IPS-18c (cell line): ENCODE measurements at regions not wholly inside any gene's neighbourhood (a gene's known extent, or its start where the extent isn't known, plus 50 kb on each side); places are given as distances from the start of the nearest gene placed in this dataset.

Experiments
- H3K4me3 ChIP-seq: 2 replicates; pipeline ENCODE4 v1.7.0; 2013; ENCODE audit warnings: low read depth, mild to moderate bottlenecking, low read length, moderate library complexity; ENCODE audit not compliant: insufficient read depth
- H3K9me3 ChIP-seq: one replicate; pipeline ENCODE4 v1.6.1; 2013; ENCODE audit warnings: mild to moderate bottlenecking, low read length, moderate library complexity; ENCODE audit not compliant: control insufficient read depth, insufficient read depth

DNA sequence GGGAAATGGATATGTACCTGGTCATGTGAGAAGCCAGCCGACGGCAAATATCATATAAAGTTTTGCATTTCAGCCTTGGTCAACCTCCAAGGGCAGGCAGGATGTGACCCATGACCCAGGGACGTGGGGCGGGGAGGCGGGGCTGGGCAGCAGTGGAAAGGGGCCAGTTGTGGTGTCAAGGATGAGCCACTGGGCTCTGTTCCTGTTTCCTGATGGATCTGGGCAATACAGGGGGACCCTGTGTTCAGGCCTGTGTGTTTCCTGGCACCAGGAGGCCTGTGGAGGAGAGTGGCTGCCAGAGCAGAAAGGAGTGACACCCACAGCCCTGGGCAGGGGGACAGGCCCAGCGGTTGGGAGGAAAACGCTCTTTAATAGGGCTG is 106.9 kb downstream of the GATA6 start:
- H3K9me3 ChIP-seq: no peaks in the 10 kb centered on the region
- H3K4me3 ChIP-seq: no peak overlapping the region

DNA sequence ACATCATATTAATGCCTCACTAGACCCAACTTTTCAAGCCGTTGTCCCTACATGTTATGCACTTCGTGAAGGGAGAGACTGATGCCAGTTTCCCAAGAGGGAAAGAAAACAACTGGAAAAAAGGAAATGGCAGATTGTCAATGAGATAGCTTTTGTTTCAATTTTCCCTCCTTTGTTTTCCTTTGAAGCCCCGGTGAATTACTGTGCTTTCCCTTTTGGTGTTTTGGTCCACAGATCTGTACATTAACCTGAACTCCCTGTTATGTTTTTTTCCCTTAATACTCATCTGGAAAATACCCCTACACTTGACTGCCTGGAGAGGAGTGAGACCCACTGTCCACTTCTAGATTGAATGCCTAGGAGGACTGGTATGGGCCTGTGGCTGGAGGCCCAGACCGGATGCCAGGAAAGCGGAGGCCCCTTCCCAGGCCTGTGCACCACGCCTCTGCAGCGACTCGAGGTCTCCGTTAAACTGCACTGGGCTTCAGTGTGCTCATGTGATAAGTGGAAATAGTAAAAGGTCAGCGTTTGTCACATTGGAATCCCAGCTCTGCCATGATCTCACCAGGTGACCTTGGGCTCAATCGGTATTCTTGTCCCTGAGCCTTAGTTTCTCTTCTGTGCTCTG is 106.4 kb downstream of the GATA6 start:
- Histone ChIP-seq H3K4me3 (no peak overlapping the region), H3K9me3 (no peaks in the 10 kb centered on the region)

DNA sequence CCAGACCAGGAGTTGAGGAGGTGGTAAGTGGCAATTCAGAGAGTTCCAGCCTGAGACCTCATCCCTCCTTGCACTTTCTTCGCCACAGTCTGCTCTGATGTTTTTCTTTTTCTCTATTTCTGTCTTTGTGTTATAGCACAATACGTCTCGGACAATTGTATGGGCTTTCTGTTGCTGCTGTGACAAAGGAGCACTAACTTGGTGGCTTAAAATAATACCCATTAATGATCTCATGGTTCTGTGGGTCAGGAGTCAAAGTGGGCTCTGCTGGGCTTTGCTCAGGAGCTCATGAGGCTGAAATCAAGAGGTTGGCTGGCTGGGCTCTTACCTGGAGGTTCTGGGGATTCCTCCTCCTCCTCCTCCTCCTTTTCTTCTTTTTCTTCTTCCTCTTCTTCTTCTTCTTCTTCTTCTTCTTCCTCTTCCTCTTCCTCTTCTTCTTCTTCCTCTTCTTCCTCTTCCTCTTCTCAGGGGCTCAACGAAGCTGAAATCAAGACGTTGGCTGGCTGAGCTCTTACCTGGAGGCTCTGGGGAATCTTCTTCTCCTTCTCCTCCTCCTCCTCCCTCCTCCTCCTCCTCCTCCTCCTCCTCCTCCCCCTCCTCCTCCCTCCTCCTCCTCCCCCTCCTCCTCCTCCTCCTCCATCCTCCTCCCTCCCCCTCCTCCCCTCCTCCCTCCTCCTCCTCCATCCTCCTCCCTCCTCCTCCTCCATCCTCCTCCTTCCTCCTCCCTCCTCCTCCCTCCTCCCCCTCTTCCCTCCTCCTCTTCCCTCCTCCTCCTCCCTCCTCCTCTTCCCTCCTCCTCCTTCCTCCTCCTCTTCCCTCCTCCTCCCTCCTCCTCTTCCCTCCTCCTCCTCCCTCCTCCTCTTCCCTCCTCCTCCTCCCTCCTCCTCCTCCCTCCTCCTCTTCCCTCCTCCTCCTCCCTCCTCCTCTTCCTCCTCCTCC is 104.0 kb downstream of the GATA6 start:
- Histone ChIP-seq H3K4me3 (no peak overlapping the region), H3K9me3 (peaks cover 2% of the 10 kb centered on the region)

DNA sequence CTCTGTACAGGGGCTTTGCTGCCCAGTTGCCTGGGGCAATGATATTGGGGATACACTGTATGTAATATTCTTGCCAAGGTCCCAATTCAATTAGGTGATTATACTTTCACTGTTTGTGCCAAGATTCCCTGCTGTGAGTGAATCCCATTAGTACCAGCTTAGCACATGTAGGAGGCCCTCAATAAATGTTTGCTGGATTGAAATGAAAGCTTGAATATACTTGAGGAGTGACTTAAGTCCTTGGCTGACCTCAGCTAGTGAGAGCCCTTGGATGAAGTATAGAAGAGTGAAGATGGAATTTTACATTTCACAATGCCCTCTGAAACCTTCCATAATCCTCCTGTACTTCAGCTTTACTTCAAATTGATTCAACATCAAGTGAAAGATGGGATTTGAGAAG is 102.9 kb downstream of the GATA6 start:
- H3K4me3 ChIP-seq: no peak overlapping the region

DNA sequence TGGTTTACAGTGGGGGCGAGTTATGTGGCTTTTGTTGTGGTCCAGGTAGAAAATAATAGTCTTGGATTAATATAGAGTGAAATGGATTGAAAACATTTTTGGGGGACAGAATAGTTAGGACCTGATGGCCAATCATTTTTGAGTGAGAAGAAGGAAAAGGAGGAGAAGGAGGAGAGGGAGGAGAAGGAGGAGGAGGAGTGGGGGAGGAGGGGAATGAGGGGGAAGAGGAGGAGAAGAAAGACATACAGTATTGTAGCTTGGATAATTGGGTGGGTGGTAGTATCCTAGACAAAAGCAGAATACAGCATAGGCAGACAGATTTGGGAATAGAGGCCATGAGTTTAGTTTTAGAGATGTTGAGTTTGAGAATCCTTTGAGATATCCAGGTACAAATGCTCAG is 101.6 kb downstream of the GATA6 start:
- no peak overlapping the region for H3K4me3 ChIP-seq
- H3K9me3 ChIP-seq: peaks cover 2% of the 10 kb centered on the region

More for the DNA sequence above, 102.9 kb downstream of the GATA6 start:
- peaks cover 2% of the 10 kb centered on the region for H3K9me3 ChIP-seq

DNA sequence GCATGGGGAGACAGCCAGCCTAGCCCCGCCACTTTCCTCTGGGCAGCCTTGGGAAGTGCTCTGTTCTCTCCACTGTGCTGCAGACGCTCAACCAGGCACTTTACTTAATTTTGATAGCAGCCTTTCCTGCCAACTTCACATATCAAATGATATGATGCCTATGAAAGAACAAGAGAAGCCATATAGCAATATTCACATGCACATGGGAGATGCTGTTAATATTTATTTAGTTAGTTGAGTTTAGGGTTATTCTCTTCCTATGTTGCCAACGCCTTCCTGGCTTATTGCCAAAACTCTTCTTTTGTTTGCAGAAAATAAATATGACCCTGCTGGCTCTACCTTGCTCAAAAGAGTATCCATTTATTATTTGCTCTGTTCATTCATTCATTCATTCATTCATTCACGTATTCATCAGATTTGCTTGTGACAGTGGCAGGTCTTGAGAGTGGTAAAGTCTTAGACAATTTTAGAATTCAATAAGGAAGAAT is 99.3 kb downstream of the GATA6 start:
- Histone ChIP-seq H3K9me3 (peaks cover 2% of the 10 kb centered on the region), H3K4me3 (no peak overlapping the region)

DNA sequence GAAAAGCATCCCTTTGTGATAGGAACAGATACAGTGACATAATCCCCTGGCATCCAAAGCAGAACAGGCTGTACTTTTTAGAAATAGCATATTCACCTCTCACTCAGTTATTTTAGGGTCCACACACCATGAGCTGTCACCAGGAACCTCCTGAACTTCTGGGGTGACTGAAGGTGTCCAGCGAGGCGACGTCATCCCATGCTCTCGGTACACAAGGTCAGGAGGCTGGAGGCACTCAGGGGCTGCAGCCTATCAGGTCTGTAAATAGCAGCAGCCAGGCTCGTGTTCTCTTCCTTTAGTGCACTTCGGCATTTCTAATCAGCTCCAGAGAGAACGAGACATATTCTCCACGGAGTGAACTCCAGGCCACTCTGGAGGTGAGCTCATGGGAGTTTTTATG is 98.3 kb downstream of the GATA6 start:
- Histone ChIP-seq H3K9me3 (peaks cover 2% of the 10 kb centered on the region), H3K4me3 (no peak overlapping the region)

DNA sequence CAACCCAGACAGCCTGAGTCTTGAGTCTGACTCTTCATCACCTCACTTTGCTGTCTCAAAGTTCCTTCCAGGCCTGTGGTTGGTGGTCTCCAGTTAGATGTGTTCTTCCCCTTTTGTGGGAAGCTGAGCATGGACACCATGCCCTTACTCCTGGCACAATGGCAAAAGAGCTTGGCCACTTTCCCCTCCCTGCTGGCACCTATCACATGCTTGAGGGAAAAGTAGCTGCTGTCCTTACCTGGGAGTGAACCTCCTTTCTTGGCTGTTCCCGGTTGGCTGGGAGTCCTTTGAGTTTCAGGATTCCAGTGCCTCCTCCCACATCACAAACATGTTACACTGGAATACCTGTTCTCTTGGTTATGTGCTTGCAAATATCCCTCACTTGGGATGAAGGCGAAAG is 97.8 kb downstream of the GATA6 start:
- Histone ChIP-seq H3K9me3 (peaks cover 2% of the 10 kb centered on the region), H3K4me3 (no peak overlapping the region)

DNA sequence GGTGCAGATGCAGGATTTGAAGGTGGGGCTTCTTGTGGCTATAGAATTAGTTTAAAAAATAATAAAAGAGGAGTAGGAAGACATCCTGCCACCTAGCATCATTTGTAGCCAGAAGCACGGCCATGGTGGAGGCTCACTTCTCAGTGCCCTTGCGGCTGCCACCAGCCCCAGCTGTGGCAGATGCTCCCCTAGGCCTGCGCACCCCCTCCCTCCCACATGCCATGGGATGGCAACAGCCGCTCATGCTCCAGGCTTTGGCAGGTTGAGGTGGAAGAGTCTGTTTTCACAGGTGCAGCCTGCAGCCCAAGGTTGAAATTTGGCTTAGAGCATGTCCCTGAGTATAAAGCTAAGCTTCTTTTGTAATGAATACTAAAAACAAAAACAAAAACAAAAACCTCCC is 96.4 kb downstream of the GATA6 start:
- Histone ChIP-seq H3K9me3 (peaks cover 2% of the 10 kb centered on the region), H3K4me3 (no peak overlapping the region)

DNA sequence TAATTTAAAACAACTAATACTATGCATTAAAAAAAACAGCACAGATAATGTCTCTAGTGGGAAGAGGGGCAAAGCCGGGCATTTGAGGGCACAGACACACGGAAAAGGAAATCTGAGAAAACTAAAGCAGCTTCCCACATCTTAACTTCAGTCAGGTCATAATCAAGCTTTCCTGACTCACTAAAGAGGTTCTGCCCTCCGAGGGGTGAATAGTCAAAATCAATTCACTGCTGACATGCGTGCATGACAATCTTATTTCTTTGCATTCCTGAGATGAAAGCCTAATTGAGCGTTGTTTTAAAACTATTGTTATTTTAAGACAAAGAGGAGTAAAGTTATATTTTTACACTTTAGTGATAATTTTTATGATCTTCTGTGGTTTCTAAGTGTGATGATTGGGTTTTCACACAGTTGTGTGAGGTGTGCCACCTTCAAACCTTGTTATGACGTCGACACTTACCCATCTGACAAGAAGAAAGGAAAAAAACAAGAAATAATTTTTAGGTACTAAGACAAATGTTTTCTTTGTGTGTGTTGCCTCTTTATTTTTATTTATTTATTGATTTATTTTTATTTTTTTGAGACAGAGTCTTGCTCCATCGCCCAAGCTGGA is 90.9 kb downstream of the GATA6 start:
- no peaks in the 10 kb centered on the region for H3K9me3 ChIP-seq
- H3K4me3 ChIP-seq: no peak overlapping the region

DNA sequence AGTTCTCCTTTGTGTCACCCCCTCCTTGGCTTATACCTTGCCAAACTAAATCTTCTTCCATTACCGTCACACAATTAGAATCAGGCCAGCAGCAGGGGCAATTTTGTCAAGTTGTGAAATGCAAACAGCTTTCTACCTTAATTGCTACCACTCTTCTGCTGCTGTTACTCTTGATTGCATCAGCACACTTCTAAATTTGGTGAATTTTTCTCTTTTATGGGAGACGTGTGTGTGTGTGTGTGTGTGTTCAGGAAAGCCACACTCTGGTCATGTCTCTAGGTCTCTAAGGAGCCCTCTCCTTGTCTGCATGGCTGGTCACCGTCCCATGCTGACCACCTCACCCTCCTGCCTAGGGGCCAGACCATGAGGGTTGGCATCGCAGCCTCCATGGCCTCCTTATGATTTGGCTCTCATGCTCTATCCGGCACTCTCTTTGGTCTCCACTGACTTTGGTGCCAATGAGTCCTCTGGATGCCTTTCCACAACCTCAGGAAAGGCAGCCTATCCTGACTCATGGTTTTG is 87.7 kb downstream of the GATA6 start:
- no peaks in the 10 kb centered on the region for H3K9me3 ChIP-seq
- H3K4me3 ChIP-seq: no peak overlapping the region

DNA sequence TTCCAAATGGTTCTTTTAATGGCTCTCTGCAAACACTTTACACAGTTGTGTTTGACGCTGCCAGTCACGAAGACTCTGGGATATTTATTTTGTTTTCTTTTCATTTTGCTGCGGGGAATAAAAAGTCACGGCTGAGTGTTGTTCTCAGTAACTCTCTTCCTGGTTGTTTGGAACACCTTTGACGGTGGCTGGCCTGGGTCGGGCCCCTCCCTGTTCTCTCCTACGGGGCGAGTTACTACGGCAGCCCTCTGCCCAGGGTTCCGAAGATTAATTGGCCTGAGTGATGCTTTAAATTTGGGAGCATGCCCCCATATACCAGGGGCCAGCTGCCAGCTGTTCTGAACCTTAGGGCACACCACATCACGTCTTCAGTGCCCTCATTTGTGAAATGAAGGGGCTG is 84.7 kb downstream of the GATA6 start:
- Histone ChIP-seq H3K9me3 (no peaks in the 10 kb centered on the region), H3K4me3 (no peak overlapping the region)

DNA sequence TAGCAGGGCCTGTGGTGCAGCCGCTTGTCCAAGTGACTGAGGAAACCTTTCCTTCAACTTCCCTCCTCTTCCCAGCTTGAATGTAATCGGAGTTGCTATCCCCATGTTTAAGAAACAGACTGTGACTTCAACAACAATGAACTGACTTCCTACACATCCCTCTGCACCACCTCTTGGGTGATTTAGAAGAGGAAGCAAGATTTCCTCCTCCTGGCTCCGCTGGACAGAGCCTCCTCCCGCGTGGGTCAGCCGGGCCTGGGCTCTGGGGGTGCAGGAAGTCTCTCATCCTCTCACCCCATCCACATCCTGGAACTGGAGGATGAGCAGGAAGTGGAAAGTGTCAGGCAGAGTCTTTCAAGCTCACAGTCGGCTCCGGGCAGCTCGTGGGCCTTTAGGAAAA is 84.3 kb downstream of the GATA6 start:
- no peak overlapping the region for H3K4me3 ChIP-seq
- no peaks in the 10 kb centered on the region for H3K9me3 ChIP-seq

DNA sequence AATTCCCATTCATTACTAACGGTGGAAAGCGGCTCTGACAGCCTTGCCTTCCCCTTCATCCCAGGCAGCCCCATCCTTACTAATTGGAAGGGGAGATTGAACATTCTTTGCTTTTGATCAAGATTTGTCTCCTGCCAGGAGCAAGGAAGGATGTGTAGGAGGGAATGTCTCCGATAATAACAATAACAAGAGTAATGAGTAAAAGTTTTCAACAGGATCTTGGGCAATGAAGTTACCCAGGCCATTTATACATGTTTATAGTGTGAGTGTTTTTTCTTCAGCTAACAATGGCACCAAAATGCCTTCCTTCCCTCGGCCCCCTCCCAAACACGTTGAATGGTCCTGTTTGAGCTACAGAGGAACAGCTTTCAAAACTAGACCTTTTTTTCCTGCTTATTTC is 83.8 kb downstream of the GATA6 start:
- Histone ChIP-seq H3K9me3 (no peaks in the 10 kb centered on the region), H3K4me3 (no peak overlapping the region)
